ENCODE measurements at regions not wholly inside any gene's neighbourhood (a gene's known extent, or its start where the extent isn't known, plus 50 kb on each side); places are given as distances from the start of the nearest gene placed in this dataset.

GRCh38 chr1:36697836-36698605, 215.3 kb upstream of the CSF3R start:
- Mint-ChIP-seq H3K27ac (ENCODE audit: unreplicated experiment) (no peak overlapping the region), H3K4me3 (ENCODE audit: unreplicated experiment) (no peak overlapping the region), H3K27me3 (ENCODE audit: low read depth) (peaks cover 41% of the 10 kb centered on the region), H3K36me3 (ENCODE audit: low read depth) (no peaks in the 10 kb centered on the region), H3K4me1 (ENCODE audit: low read depth) (no peaks in the 10 kb centered on the region), H3K9me3 (ENCODE audit: low read depth) (no peaks in the 10 kb centered on the region)
- no peak for DNase-seq (ENCODE audit: low spot score)
- TF ChIP-seq CTCF (IDR thresholded peaks at IDR 0.05), result no peak

- no peaks in the 10 kb centered on the region for H3K9me3 Mint-ChIP-seq (ENCODE audit: low read depth)
Observed at GRCh38 chr1:36696261-36696940, 213.7 kb upstream of the CSF3R start.

GRCh38 chr1:36693603-36694002, 210.9 kb upstream of the CSF3R start:
- H3K27ac Mint-ChIP-seq (ENCODE audit: unreplicated experiment), result no peak overlapping the region
- no peaks in the 10 kb centered on the region for H3K4me1 Mint-ChIP-seq (ENCODE audit: low read depth)
- peaks cover 31% of the 10 kb centered on the region for H3K27me3 Mint-ChIP-seq (ENCODE audit: low read depth)
- H3K4me3 Mint-ChIP-seq (ENCODE audit: unreplicated experiment), result no peak overlapping the region
- no peak for DNase-seq (ENCODE audit: low spot score)
- H3K9me3 Mint-ChIP-seq (ENCODE audit: low read depth), result no peaks in the 10 kb centered on the region
- no peaks in the 10 kb centered on the region for H3K36me3 Mint-ChIP-seq (ENCODE audit: low read depth)
- no peak for TF ChIP-seq CTCF (IDR thresholded peaks at IDR 0.05)

More at GRCh38 chr1:36696261-36696940, 213.7 kb upstream of the CSF3R start:
- no peaks in the 10 kb centered on the region for H3K4me1 Mint-ChIP-seq (ENCODE audit: low read depth)
- no peak overlapping the region for H3K27ac Mint-ChIP-seq (ENCODE audit: unreplicated experiment)
- no peak for TF ChIP-seq CTCF (IDR thresholded peaks at IDR 0.05)
- no peak for DNase-seq (ENCODE audit: low spot score)
- peaks cover 42% of the 10 kb centered on the region for H3K27me3 Mint-ChIP-seq (ENCODE audit: low read depth)
- no peak overlapping the region for H3K4me3 Mint-ChIP-seq (ENCODE audit: unreplicated experiment)
- no peaks in the 10 kb centered on the region for H3K36me3 Mint-ChIP-seq (ENCODE audit: low read depth)

GRCh38 chr1:36693161-36693525, 210.4 kb upstream of the CSF3R start:
- Mint-ChIP-seq H3K9me3 (ENCODE audit: low read depth) (no peaks in the 10 kb centered on the region), H3K4me1 (ENCODE audit: low read depth) (no peaks in the 10 kb centered on the region), H3K27me3 (ENCODE audit: low read depth) (peaks cover 27% of the 10 kb centered on the region), H3K27ac (ENCODE audit: unreplicated experiment) (no peak overlapping the region), H3K4me3 (ENCODE audit: unreplicated experiment) (no peak overlapping the region), H3K36me3 (ENCODE audit: low read depth) (no peaks in the 10 kb centered on the region)
- TF ChIP-seq CTCF (IDR thresholded peaks at IDR 0.05), result no peak
- DNase-seq (ENCODE audit: low spot score), result no peak

- no peak for DNase-seq (ENCODE audit: low spot score)
- no peak for TF ChIP-seq CTCF (IDR thresholded peaks at IDR 0.05)
- no peaks in the 10 kb centered on the region for H3K9me3 Mint-ChIP-seq (ENCODE audit: low read depth)
- H3K27me3 Mint-ChIP-seq (ENCODE audit: low read depth), result peaks cover 31% of the 10 kb centered on the region
- H3K27ac Mint-ChIP-seq (ENCODE audit: unreplicated experiment), result no peak overlapping the region
- no peaks in the 10 kb centered on the region for H3K4me1 Mint-ChIP-seq (ENCODE audit: low read depth)
- H3K36me3 Mint-ChIP-seq (ENCODE audit: low read depth), result no peaks in the 10 kb centered on the region
- H3K4me3 Mint-ChIP-seq (ENCODE audit: unreplicated experiment), result no peak overlapping the region
Observed at GRCh38 chr1:36692465-36693160, 209.9 kb upstream of the CSF3R start.

All from chondrocyte (in vitro differentiated cells).